ENCODE measurements at regions not wholly inside any gene's neighbourhood (a gene's known extent, or its start where the extent isn't known, plus 50 kb on each side); places are given as distances from the start of the nearest gene placed in this dataset.

GRCh38 chr2:195342061-195342460 lies 315.0 kb upstream of the SLC39A10 start:
- no TSS peak for BruUV-seq (replicated peaks)
- no peak for DNase-seq (ENCODE audit: unreplicated experiment)
- Mint-ChIP-seq H3K27me3 (ENCODE audit: insufficient read depth, unreplicated experiment) (no peaks in the 10 kb centered on the region), H3K27ac (ENCODE audit: low read depth, unreplicated experiment) (no peak overlapping the region), H3K9me3 (ENCODE audit: unreplicated experiment) (no peaks in the 10 kb centered on the region), H3K36me3 (ENCODE audit: insufficient read depth, unreplicated experiment) (no peaks in the 10 kb centered on the region), H3K4me1 (ENCODE audit: insufficient read depth, unreplicated experiment) (peaks cover 6% of the 10 kb centered on the region), H3K4me3 (ENCODE audit: unreplicated experiment) (no peak overlapping the region)
- POLR2A ChIA-PET, result interaction anchor here (0.7 kb wide), 1 partner anchor 20 kb away, joined by 3 read pairs; no protein-coding TSS in a partner anchor
- CTCF ChIA-PET, result interaction anchor here (1.4 kb wide), 1 partner anchor 10 kb away, joined by 4 read pairs; no protein-coding TSS in a partner anchor
- intact Hi-C loops (cut with micrococcal nuclease), result no loop called here
- no peak for TF ChIP-seq CTCF (IDR thresholded peaks at IDR 0.05; ENCODE audit: unreplicated experiment)

- no peak for DNase-seq (ENCODE audit: unreplicated experiment)
- Mint-ChIP-seq H3K4me1 (ENCODE audit: insufficient read depth, unreplicated experiment) (peaks cover 3% of the 10 kb centered on the region), H3K27me3 (ENCODE audit: insufficient read depth, unreplicated experiment) (no peaks in the 10 kb centered on the region), H3K9me3 (ENCODE audit: unreplicated experiment) (no peaks in the 10 kb centered on the region), H3K36me3 (ENCODE audit: insufficient read depth, unreplicated experiment) (no peaks in the 10 kb centered on the region), H3K4me3 (ENCODE audit: unreplicated experiment) (no peak overlapping the region), H3K27ac (ENCODE audit: low read depth, unreplicated experiment) (no peak overlapping the region)
- CTCF ChIA-PET, result interaction anchor here (0.7 kb wide), 1 partner anchor 28 kb away, joined by 4 read pairs; no protein-coding TSS in a partner anchor
- BruUV-seq (replicated peaks), result no TSS peak
- POLR2A ChIA-PET, result no interaction called here
- no peak for TF ChIP-seq CTCF (IDR thresholded peaks at IDR 0.05; ENCODE audit: unreplicated experiment)
- intact Hi-C loops (cut with micrococcal nuclease), result no loop called here
Observed at GRCh38 chr2:195338856-195339255, 318.2 kb upstream of the SLC39A10 start.

GRCh38 chr2:195337597-195337996 lies 319.4 kb upstream of the SLC39A10 start:
- DNase-seq (ENCODE audit: unreplicated experiment), result no peak
- H3K27ac Mint-ChIP-seq (ENCODE audit: low read depth, unreplicated experiment), result no peak overlapping the region
- no peak for TF ChIP-seq CTCF (IDR thresholded peaks at IDR 0.05; ENCODE audit: unreplicated experiment)

GRCh38 chr2:195333869-195334268 lies 323.2 kb upstream of the SLC39A10 start:
- intact Hi-C loops (cut with micrococcal nuclease), result no loop called here
- Mint-ChIP-seq H3K4me1 (ENCODE audit: insufficient read depth, unreplicated experiment) (peaks cover 6% of the 10 kb centered on the region), H3K27ac (ENCODE audit: low read depth, unreplicated experiment) (no peak overlapping the region), H3K27me3 (ENCODE audit: insufficient read depth, unreplicated experiment) (no peaks in the 10 kb centered on the region), H3K36me3 (ENCODE audit: insufficient read depth, unreplicated experiment) (no peaks in the 10 kb centered on the region), H3K9me3 (ENCODE audit: unreplicated experiment) (no peaks in the 10 kb centered on the region), H3K4me3 (ENCODE audit: unreplicated experiment) (no peak overlapping the region)
- no TSS peak for BruUV-seq (replicated peaks)
- DNase-seq (ENCODE audit: unreplicated experiment), result no peak
- POLR2A ChIA-PET, result interaction anchor here (1.1 kb wide), 1 partner anchor 323 kb away, joined by 3 read pairs; the partner anchor contains the start of gene SLC39A10
- TF ChIP-seq CTCF (IDR thresholded peaks at IDR 0.05; ENCODE audit: unreplicated experiment), result no peak
- CTCF ChIA-PET, result interaction anchor here (0.6 to 0.9 kb wide), 5 partner anchors 20 to 789 kb away, joined by 3 to 4 read pairs (median 3); no protein-coding TSS in a partner anchor

More at GRCh38 chr2:195337597-195337996, 319.4 kb upstream of the SLC39A10 start:
- intact Hi-C loops (cut with micrococcal nuclease), result no loop called here
- BruUV-seq (replicated peaks), result no TSS peak
- Mint-ChIP-seq H3K27me3 (ENCODE audit: insufficient read depth, unreplicated experiment) (no peaks in the 10 kb centered on the region), H3K4me3 (ENCODE audit: unreplicated experiment) (no peak overlapping the region), H3K4me1 (ENCODE audit: insufficient read depth, unreplicated experiment) (no peaks in the 10 kb centered on the region), H3K9me3 (ENCODE audit: unreplicated experiment) (no peaks in the 10 kb centered on the region), H3K36me3 (ENCODE audit: insufficient read depth, unreplicated experiment) (no peaks in the 10 kb centered on the region)
- CTCF ChIA-PET, result no interaction called here
- POLR2A ChIA-PET, result no interaction called here
